Type B pancreatic cell (in vitro differentiated cells): ENCODE measurements at regions not wholly inside any gene's neighbourhood (a gene's known extent, or its start where the extent isn't known, plus 50 kb on each side); places are given as distances from the start of the nearest gene placed in this dataset.

Experiments used
- DNase-seq: peaks from one replicate; pipeline ENCODE4 v3.0.0; 2021; ENCODE audit warnings: mixed read lengths; ENCODE audit not compliant: unreplicated experiment; ENCODE audit errors: extremely low spot score
- H3K27ac Mint-ChIP-seq: 2 replicates; pipeline ENCODE4 v1.8.0; 2021; ENCODE audit warnings: mild to moderate bottlenecking, mixed read lengths
- H3K27me3 Mint-ChIP-seq: 2 replicates; pipeline ENCODE4 v1.8.0; 2021; ENCODE audit warnings: mixed read lengths
- H3K36me3 Mint-ChIP-seq: 2 replicates; pipeline ENCODE4 v1.8.0; 2021; ENCODE audit warnings: mixed read lengths
- H3K4me1 Mint-ChIP-seq: one replicate; pipeline ENCODE4 v1.8.0; 2021; ENCODE audit warnings: mixed read lengths; ENCODE audit not compliant: unreplicated experiment
- H3K4me3 Mint-ChIP-seq: 2 replicates; pipeline ENCODE4 v1.8.0; 2021; ENCODE audit warnings: mild to moderate bottlenecking, mixed read lengths
- H3K9me3 Mint-ChIP-seq: 2 replicates; pipeline ENCODE4 v1.8.0; 2021; ENCODE audit warnings: mixed read lengths
- CTCF ChIP-seq: fragments of 200-600 bp; sonication (generic); conservative IDR thresholded peaks from 2 replicates; pipeline ENCODE4 v1.5.0; 2021; ENCODE audit warnings: antibody characterized with exemption, mild to moderate bottlenecking

- H3K36me3 Mint-ChIP-seq: no peaks in the 10 kb centered on the region
These were observed 1196.7 kb downstream of the EFNB2 start for GRCh38 chr13:105338773-105339172.

GRCh38 chr13:105338006-105338405 is 1197.5 kb downstream of the EFNB2 start:
- H3K27me3 Mint-ChIP-seq: no peaks in the 10 kb centered on the region
- no peaks in the 10 kb centered on the region for H3K4me1 Mint-ChIP-seq
- peaks cover 15% of the 10 kb centered on the region for H3K9me3 Mint-ChIP-seq
- TF ChIP-seq CTCF: no peak
- DNase-seq: no peak
- no peak overlapping the region for H3K4me3 Mint-ChIP-seq
- no peak overlapping the region for H3K27ac Mint-ChIP-seq
- no peaks in the 10 kb centered on the region for H3K36me3 Mint-ChIP-seq

More at GRCh38 chr13:105338773-105339172, 1196.7 kb downstream of the EFNB2 start:
- Mint-ChIP-seq H3K27me3 (no peaks in the 10 kb centered on the region), H3K9me3 (peaks cover 15% of the 10 kb centered on the region), H3K4me3 (no peak overlapping the region), H3K27ac (no peak overlapping the region), H3K4me1 (no peaks in the 10 kb centered on the region)
- DNase-seq: no peak
- TF ChIP-seq CTCF: no peak

GRCh38 chr13:105336706-105337576 is 1198.5 kb downstream of the EFNB2 start:
- H3K4me3 Mint-ChIP-seq: no peak overlapping the region
- H3K4me1 Mint-ChIP-seq: no peaks in the 10 kb centered on the region
- no peak for TF ChIP-seq CTCF
- H3K27me3 Mint-ChIP-seq: no peaks in the 10 kb centered on the region
- no peak overlapping the region for H3K27ac Mint-ChIP-seq
- no peaks in the 10 kb centered on the region for H3K36me3 Mint-ChIP-seq
- DNase-seq: no peak
- H3K9me3 Mint-ChIP-seq: peaks cover 15% of the 10 kb centered on the region

GRCh38 chr13:105334211-105334610 is 1201.3 kb downstream of the EFNB2 start:
- no peak for DNase-seq
- H3K9me3 Mint-ChIP-seq: peaks cover 15% of the 10 kb centered on the region
- no peaks in the 10 kb centered on the region for H3K36me3 Mint-ChIP-seq
- H3K4me1 Mint-ChIP-seq: no peaks in the 10 kb centered on the region
- H3K27me3 Mint-ChIP-seq: no peaks in the 10 kb centered on the region
- no peak for TF ChIP-seq CTCF
- H3K4me3 Mint-ChIP-seq: no peak overlapping the region
- no peak overlapping the region for H3K27ac Mint-ChIP-seq

GRCh38 chr13:105333416-105333815 is 1202.0 kb downstream of the EFNB2 start:
- H3K36me3 Mint-ChIP-seq: no peaks in the 10 kb centered on the region
- no peak overlapping the region for H3K4me3 Mint-ChIP-seq
- no peak for DNase-seq
- H3K27ac Mint-ChIP-seq: no peak overlapping the region
- no peaks in the 10 kb centered on the region for H3K4me1 Mint-ChIP-seq
- TF ChIP-seq CTCF: no peak
- H3K27me3 Mint-ChIP-seq: no peaks in the 10 kb centered on the region
- peaks cover 20% of the 10 kb centered on the region for H3K9me3 Mint-ChIP-seq
